ENCODE measurements at regions not wholly inside any gene's neighbourhood (a gene's known extent, or its start where the extent isn't known, plus 50 kb on each side); places are given as distances from the start of the nearest gene placed in this dataset.

GRCh38 chr2:176769021-176769420 lies 443.6 kb upstream of the HNRNPA3 start:
- H3K27ac ChIP-seq: no peak overlapping the region
- DNase-seq: no peak
- intact Hi-C loops (cut with DNase I; ENCODE audit: low total_unique reads) (no loop called here), in situ Hi-C loops (cut with MboI; ENCODE audit: low sequenced_read_pairs in 4 of 4) (no loop called here)
- H3K27me3 ChIP-seq: no peaks in the 10 kb centered on the region
- H3K4me1 ChIP-seq: peaks cover 0 to 3% of the 10 kb centered on the region in 2 donors
- TF ChIP-seq, protein P1, sequence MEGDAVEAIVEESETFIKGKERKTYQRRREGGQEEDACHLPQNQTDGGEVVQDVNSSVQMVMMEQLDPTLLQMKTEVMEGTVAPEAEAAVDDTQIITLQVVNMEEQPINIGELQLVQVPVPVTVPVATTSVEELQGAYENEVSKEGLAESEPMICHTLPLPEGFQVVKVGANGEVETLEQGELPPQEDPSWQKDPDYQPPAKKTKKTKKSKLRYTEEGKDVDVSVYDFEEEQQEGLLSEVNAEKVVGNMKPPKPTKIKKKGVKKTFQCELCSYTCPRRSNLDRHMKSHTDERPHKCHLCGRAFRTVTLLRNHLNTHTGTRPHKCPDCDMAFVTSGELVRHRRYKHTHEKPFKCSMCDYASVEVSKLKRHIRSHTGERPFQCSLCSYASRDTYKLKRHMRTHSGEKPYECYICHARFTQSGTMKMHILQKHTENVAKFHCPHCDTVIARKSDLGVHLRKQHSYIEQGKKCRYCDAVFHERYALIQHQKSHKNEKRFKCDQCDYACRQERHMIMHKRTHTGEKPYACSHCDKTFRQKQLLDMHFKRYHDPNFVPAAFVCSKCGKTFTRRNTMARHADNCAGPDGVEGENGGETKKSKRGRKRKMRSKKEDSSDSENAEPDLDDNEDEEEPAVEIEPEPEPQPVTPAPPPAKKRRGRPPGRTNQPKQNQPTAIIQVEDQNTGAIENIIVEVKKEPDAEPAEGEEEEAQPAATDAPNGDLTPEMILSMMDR (IDR thresholded peaks at IDR 0.05 in 4 of 5, conservative IDR thresholded peaks at IDR 0.05 in 1 of 5): no peak
- TF ChIP-seq POLR2A (IDR thresholded peaks at IDR 0.05): no peak
- no peaks in the 10 kb centered on the region for H3K9me3 ChIP-seq
- no peaks in the 10 kb centered on the region for H3K36me3 ChIP-seq
- H3K4me3 ChIP-seq: no peak overlapping the region
- ATAC-seq: no peak

- ATAC-seq (no peak), DNase-seq (no peak)
- intact Hi-C loops (cut with DNase I; ENCODE audit: low total_unique reads): no loop called here
- Histone ChIP-seq H3K4me1 (peaks cover 0 to 3% of the 10 kb centered on the region in 2 donors), H3K36me3 (no peaks in the 10 kb centered on the region), H3K27ac (no peak overlapping the region), H3K9me3 (no peaks in the 10 kb centered on the region), H3K4me3 (no peak overlapping the region), H3K27me3 (no peaks in the 10 kb centered on the region)
- TF ChIP-seq POLR2A (IDR thresholded peaks at IDR 0.05): no peak
- TF ChIP-seq, protein P1 (IDR thresholded peaks at IDR 0.05 in 4 of 5, conservative IDR thresholded peaks at IDR 0.05 in 1 of 5): no peak
- in situ Hi-C loops (cut with MboI; ENCODE audit: low sequenced_read_pairs in 4 of 4): no loop called here
Measured at GRCh38 chr2:176769499-176770370, 442.9 kb upstream of the HNRNPA3 start.

DNA sequence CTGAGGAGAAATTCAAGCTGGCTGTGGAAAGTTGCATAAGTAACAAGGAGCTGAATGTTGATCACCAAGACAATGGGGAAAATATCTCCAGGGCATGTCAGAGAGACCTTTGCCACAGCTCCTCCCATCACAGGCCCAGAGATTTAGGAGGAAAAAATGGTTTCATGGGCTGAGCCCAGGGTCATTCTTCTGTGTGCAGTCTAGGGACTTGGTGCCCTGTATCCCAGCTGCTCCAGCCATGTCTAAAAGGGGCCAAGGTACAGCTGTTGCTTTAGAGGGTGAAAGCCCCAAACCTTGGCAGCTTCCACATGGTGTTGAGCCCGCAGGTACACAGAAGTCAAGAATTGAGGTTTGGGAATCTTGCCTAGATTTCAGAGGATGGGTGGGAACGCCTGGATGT lies 439.8 kb upstream of the HNRNPA3 start:
- intact Hi-C loops (cut with DNase I; ENCODE audit: low total_unique reads): no loop called here
- in situ Hi-C loops (cut with MboI; ENCODE audit: low sequenced_read_pairs in 4 of 4): no loop called here
- TF ChIP-seq, protein P1 (IDR thresholded peaks at IDR 0.05 in 4 of 5, conservative IDR thresholded peaks at IDR 0.05 in 1 of 5): no peak
- TF ChIP-seq POLR2A (IDR thresholded peaks at IDR 0.05): no peak
- DNase-seq (no peak), ATAC-seq (no peak)
- no peaks in the 10 kb centered on the region for H3K36me3 ChIP-seq
- no peaks in the 10 kb centered on the region for H3K27me3 ChIP-seq
- H3K4me3 ChIP-seq: no peak overlapping the region
- H3K4me1 ChIP-seq: peaks cover 0 to 3% of the 10 kb centered on the region in 2 donors
- H3K9me3 ChIP-seq: no peaks in the 10 kb centered on the region
- no peak overlapping the region for H3K27ac ChIP-seq

GRCh38 chr2:176774766-176775451 lies 437.7 kb upstream of the HNRNPA3 start:
- TF ChIP-seq POLR2A (IDR thresholded peaks at IDR 0.05): no peak
- TF ChIP-seq, protein P1 (IDR thresholded peaks at IDR 0.05 in 4 of 5, conservative IDR thresholded peaks at IDR 0.05 in 1 of 5): no peak
- H3K4me1 ChIP-seq: peaks cover 0 to 6% of the 10 kb centered on the region in 2 donors
- no peaks in the 10 kb centered on the region for H3K27me3 ChIP-seq
- in situ Hi-C loops (cut with MboI; ENCODE audit: low sequenced_read_pairs in 4 of 4) (no loop called here), intact Hi-C loops (cut with DNase I; ENCODE audit: low total_unique reads) (no loop called here)
- no peak for DNase-seq
- H3K9me3 ChIP-seq: no peaks in the 10 kb centered on the region
- H3K4me3 ChIP-seq: no peak overlapping the region
- ATAC-seq: no peak
- no peak overlapping the region for H3K27ac ChIP-seq
- no peaks in the 10 kb centered on the region for H3K36me3 ChIP-seq
